HEK293 (cell line): ENCODE measurements at regions not wholly inside any gene's neighbourhood (a gene's known extent, or its start where the extent isn't known, plus 50 kb on each side); places are given as distances from the start of the nearest gene placed in this dataset.
A peak's percentile ranks its signal among the peaks of the same experiment; 100 is the strongest.

Experiments used
- CTCF ChIA-PET: fragments of 350-600 bp; formaldehyde crosslinking; extraction: SDS; loops from one replicate; lab custom pipeline; 2021; ENCODE audit warnings: antibody characterized with exemption; lab: Yijun Ruan, JAX
- POLR2A ChIA-PET: fragments of 300-600 bp; formaldehyde crosslinking; extraction: SDS; loops from one replicate; lab custom pipeline; 2020; ENCODE audit warnings: antibody characterized with exemption, inconsistent platforms; lab: Yijun Ruan, JAX
- H3K27ac ChIP-seq: fragments of 200-500 bp; sonication (Bioruptor generic); 2 replicates; pipeline ENCODE4 v1.5.1; 2014; ENCODE audit warnings: low read depth, low read length, control low read depth, inconsistent platforms; ENCODE audit errors: extremely low read depth
- H3K36me3 ChIP-seq, 2 experiments: fragments of 200-500 bp in 1 of 2; sonication (Bioruptor generic) in 1 of 2; 1 replicate in 1 of 2; 2 replicates in 1 of 2; pipeline ENCODE4 v1.5.1; 2014 to 2017; ENCODE audit warnings: inconsistent platforms in 2 of 2, low read length in 2 of 2; ENCODE audit not compliant: control insufficient read depth in 2 of 2, insufficient read depth in 1 of 2
- H3K4me1 ChIP-seq: fragments of 200-500 bp; sonication (Bioruptor generic); 2 replicates; pipeline ENCODE4 v1.5.1; 2014; ENCODE audit warnings: mild to moderate bottlenecking, low read length, inconsistent platforms; ENCODE audit not compliant: control insufficient read depth, insufficient read depth
- H3K4me3 ChIP-seq: 2 replicates; pipeline ENCODE4 v1.5.1; 2011; ENCODE audit warnings: low read depth, mild to moderate bottlenecking, control low read depth, low read length, moderate library complexity
- H3K9me3 ChIP-seq: fragments of 200-500 bp; sonication (Bioruptor generic); 2 replicates; pipeline ENCODE4 v1.5.1; 2014; ENCODE audit warnings: low read depth, low read length, inconsistent platforms; ENCODE audit not compliant: control insufficient read depth, insufficient read depth
- OVOL3 ChIP-seq: fragments of 450-650 bp; formaldehyde crosslinking; IDR thresholded peaks from 2 replicates; pipeline ENCODE4 v1.5.1; 2016; ENCODE audit warnings: missing biosample characterization, missing genetic modification characterization
- ZEB2 ChIP-seq: fragments of 450-650 bp; formaldehyde crosslinking; IDR thresholded peaks from 2 replicates; pipeline ENCODE4 v1.5.1; 2016; ENCODE audit warnings: missing biosample characterization, missing genetic modification characterization
- ZNF223 ChIP-seq: fragments of 450-650 bp; formaldehyde crosslinking; IDR thresholded peaks from 2 replicates; pipeline ENCODE4 v1.5.1; 2016; ENCODE audit warnings: missing biosample characterization, missing genetic modification characterization
- ZNF292 ChIP-seq: fragments of 450-650 bp; formaldehyde crosslinking; IDR thresholded peaks from 2 replicates; pipeline ENCODE4 v1.5.1; 2016; ENCODE audit warnings: low read depth, missing biosample characterization, missing genetic modification characterization, borderline replicate concordance
- ZNF529 ChIP-seq: fragments of 450-650 bp; formaldehyde crosslinking; IDR thresholded peaks from 2 replicates; pipeline ENCODE4 v1.5.1; 2017; ENCODE audit warnings: missing genetic modification characterization, missing biosample characterization; ENCODE audit not compliant: insufficient replicate concordance
- ZNF548 ChIP-seq: fragments of 450-650 bp; formaldehyde crosslinking; IDR thresholded peaks from 2 replicates; pipeline ENCODE4 v1.5.1; 2016; ENCODE audit warnings: missing biosample characterization, missing genetic modification characterization
- ZNF623 ChIP-seq: fragments of 450-650 bp; formaldehyde crosslinking; IDR thresholded peaks from 2 replicates; pipeline ENCODE4 v1.5.1; 2016; ENCODE audit warnings: missing biosample characterization, missing genetic modification characterization
- ZNF654 ChIP-seq: fragments of 450-650 bp; formaldehyde crosslinking; IDR thresholded peaks from 2 replicates; pipeline ENCODE4 v1.5.1; 2016; ENCODE audit warnings: low read depth, missing biosample characterization, missing genetic modification characterization
- ZNF707 ChIP-seq: fragments of 450-650 bp; formaldehyde crosslinking; IDR thresholded peaks from 2 replicates; pipeline ENCODE4 v1.5.1; 2016; ENCODE audit warnings: missing biosample characterization, missing genetic modification characterization
- ZNF776 ChIP-seq: fragments of 450-650 bp; formaldehyde crosslinking; IDR thresholded peaks from 2 replicates; pipeline ENCODE4 v1.5.0; 2017; ENCODE audit warnings: missing biosample characterization, missing genetic modification characterization, borderline replicate concordance
- TF ChIP-seq, protein P1 (sequence below): fragments of 450-650 bp; formaldehyde crosslinking; IDR thresholded peaks from 2 replicates; pipeline ENCODE4 v1.5.1; 2016; ENCODE audit warnings: missing biosample characterization, missing genetic modification characterization
- TF ChIP-seq, protein P2 (sequence below): fragments of 450-650 bp; formaldehyde crosslinking; conservative IDR thresholded peaks from 2 replicates; pipeline ENCODE4 v1.5.1; 2016; ENCODE audit warnings: low read depth, missing biosample characterization, missing genetic modification characterization
- TF ChIP-seq, protein P3 (sequence below): fragments of 450-650 bp; formaldehyde crosslinking; IDR thresholded peaks from 2 replicates; pipeline ENCODE4 v1.5.1; 2016; ENCODE audit warnings: missing biosample characterization, missing genetic modification characterization

DNA sequence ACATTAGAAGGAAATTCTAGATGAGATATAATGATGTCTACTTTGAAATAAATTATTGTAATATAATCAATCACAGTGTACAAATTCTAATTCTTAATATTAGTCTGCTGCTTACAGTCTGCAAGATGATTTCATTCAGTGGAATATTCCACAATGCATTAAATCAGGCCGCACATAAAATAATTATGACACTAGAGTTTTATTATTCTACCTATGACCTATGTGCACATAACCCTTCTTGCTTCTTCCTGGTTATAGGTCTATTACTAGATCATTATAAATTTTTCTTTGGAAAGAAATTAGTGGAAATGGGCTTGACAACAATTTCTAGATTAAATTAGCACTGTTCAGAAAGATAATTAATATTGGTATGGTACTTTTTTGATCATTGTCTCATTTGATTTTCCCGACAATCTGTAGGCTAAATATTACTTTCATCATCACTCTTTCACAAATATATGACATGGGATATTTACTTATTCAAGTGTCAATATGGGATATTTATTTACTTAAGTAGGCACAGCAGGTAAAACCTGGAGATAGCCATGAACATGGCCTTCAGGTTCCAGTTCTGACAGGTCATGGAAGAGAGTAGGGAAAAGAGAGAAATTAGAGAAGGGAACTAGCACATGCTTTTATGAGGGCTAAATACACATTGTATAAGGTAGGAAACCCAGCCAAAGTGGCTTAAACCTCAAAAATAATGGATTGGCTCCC is 476.4 kb downstream of the TOX3 start:
- POLR2A ChIA-PET, result no interaction called here
- H3K4me3 ChIP-seq, result no peak overlapping the region
- no peaks in the 10 kb centered on the region for H3K9me3 ChIP-seq
- H3K36me3 ChIP-seq, result no peaks in the 10 kb centered on the region
- no peak overlapping the region for H3K27ac ChIP-seq
- 0 out of 2 replicates have a peak, but pooled peaks cover 3% of the 10 kb centered on the region for H3K4me1 ChIP-seq
- CTCF ChIA-PET, result interaction anchor here (0.5 to 4.8 kb wide), 28 partner anchors 11 to 1136 kb away, joined by 3 to 61 read pairs (median 3); no protein-coding TSS in a partner anchor
- TF ChIP-seq OVOL3 (tag by site-specific recombination), result no peak
- no peak for TF ChIP-seq ZEB2 (tag by site-specific recombination)

DNA sequence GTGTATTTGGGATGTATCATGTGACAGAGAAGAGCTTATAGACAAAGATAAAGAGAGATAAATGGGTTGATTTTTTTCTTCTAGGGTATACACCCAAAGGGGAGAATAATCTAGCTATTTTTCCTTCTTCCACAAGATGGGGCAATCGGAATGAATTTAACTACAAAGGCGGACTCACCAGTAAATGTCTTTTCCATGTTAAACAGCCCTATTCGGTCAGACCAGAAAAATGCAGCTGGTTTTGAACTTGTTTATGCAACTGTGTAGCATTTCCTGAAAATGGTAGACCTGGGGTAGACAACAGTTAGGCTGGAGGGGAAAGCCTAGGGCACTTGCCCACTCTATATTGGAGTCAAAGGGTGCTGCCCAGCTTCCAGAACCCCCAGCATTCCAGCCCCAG is 477.1 kb downstream of the TOX3 start:
- no peaks in the 10 kb centered on the region for H3K9me3 ChIP-seq
- CTCF ChIA-PET, result interaction anchor here (0.5 to 4.8 kb wide), 30 partner anchors 10 to 1136 kb away, joined by 3 to 61 read pairs (median 3); no protein-coding TSS in a partner anchor
- TF ChIP-seq ZNF292 (tag by site-specific recombination), result no peak
- TF ChIP-seq ZNF654 (tag by site-specific recombination), result peak; percentile 38
- TF ChIP-seq, protein P1, sequence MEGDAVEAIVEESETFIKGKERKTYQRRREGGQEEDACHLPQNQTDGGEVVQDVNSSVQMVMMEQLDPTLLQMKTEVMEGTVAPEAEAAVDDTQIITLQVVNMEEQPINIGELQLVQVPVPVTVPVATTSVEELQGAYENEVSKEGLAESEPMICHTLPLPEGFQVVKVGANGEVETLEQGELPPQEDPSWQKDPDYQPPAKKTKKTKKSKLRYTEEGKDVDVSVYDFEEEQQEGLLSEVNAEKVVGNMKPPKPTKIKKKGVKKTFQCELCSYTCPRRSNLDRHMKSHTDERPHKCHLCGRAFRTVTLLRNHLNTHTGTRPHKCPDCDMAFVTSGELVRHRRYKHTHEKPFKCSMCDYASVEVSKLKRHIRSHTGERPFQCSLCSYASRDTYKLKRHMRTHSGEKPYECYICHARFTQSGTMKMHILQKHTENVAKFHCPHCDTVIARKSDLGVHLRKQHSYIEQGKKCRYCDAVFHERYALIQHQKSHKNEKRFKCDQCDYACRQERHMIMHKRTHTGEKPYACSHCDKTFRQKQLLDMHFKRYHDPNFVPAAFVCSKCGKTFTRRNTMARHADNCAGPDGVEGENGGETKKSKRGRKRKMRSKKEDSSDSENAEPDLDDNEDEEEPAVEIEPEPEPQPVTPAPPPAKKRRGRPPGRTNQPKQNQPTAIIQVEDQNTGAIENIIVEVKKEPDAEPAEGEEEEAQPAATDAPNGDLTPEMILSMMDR (tag by site-specific recombination), result peak; percentile 49; the same call in 1 of the 2 replicates
- TF ChIP-seq, protein P2, sequence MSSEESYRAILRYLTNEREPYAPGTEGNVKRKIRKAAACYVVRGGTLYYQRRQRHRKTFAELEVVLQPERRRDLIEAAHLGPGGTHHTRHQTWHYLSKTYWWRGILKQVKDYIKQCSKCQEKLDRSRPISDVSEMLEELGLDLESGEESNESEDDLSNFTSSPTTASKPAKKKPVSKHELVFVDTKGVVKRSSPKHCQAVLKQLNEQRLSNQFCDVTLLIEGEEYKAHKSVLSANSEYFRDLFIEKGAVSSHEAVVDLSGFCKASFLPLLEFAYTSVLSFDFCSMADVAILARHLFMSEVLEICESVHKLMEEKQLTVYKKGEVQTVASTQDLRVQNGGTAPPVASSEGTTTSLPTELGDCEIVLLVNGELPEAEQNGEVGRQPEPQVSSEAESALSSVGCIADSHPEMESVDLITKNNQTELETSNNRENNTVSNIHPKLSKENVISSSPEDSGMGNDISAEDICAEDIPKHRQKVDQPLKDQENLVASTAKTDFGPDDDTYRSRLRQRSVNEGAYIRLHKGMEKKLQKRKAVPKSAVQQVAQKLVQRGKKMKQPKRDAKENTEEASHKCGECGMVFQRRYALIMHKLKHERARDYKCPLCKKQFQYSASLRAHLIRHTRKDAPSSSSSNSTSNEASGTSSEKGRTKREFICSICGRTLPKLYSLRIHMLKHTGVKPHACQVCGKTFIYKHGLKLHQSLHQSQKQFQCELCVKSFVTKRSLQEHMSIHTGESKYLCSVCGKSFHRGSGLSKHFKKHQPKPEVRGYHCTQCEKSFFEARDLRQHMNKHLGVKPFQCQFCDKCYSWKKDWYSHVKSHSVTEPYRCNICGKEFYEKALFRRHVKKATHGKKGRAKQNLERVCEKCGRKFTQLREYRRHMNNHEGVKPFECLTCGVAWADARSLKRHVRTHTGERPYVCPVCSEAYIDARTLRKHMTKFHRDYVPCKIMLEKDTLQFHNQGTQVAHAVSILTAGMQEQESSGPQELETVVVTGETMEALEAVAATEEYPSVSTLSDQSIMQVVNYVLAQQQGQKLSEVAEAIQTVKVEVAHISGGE (tag by site-specific recombination), result no peak
- TF ChIP-seq, all 188 proteins: peak for 2
- no peak overlapping the region for H3K27ac ChIP-seq
- H3K4me3 ChIP-seq, result no peak overlapping the region
- POLR2A ChIA-PET, result no interaction called here
- H3K4me1 ChIP-seq, result 0 out of 2 replicates have a peak, but pooled peaks cover 3% of the 10 kb centered on the region
- H3K36me3 ChIP-seq, result no peaks in the 10 kb centered on the region

DNA sequence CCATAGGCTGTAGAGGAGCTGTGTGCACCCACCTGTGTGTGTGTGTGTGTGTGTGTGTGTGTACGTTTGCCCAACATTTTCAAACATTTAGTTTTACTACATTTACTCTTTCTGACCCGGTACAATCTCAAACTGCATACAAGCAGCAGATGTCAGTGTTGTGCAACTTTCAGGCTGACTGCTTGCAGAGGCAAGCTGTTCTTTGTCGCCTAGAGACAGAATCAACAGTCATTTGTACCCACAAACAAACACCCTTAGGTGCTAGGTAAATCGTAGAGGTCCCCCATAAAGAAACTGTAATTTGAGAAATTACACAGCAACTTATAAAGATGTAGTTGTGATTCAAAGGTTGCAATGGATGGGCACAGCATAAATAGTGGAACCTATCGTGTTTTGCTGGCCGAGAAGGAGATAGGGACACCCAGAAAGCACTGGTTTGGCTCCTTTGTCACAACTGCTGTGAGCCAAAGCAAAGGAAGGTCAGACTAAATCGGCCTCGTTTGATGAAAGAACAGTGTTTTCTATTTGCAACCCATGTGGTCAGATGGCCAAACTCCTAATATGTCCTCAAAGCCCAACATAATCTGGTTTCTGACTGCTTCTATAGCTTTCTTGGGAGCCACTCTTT is 478.4 kb downstream of the TOX3 start:
- POLR2A ChIA-PET, result no interaction called here
- no peaks in the 10 kb centered on the region for H3K9me3 ChIP-seq
- CTCF ChIA-PET, result interaction anchor here (0.6 to 4.8 kb wide), 22 partner anchors 9 to 1441 kb away, joined by 3 to 61 read pairs (median 3); no protein-coding TSS in a partner anchor
- no peak overlapping the region for H3K27ac ChIP-seq
- TF ChIP-seq ZNF223 (tag by site-specific recombination) (no peak), ZNF776 (tag by site-specific recombination) (no peak), ZNF623 (tag by site-specific recombination) (no peak), ZNF529 (no peak), ZNF707 (tag by site-specific recombination) (no peak), ZNF654 (tag by site-specific recombination) (peak; percentile 53), ZNF548 (tag by site-specific recombination) (no peak)
- TF ChIP-seq, protein P1 (tag by site-specific recombination), result peak; percentile 56; the same call in 1 of the 2 replicates
- TF ChIP-seq, protein P3, sequence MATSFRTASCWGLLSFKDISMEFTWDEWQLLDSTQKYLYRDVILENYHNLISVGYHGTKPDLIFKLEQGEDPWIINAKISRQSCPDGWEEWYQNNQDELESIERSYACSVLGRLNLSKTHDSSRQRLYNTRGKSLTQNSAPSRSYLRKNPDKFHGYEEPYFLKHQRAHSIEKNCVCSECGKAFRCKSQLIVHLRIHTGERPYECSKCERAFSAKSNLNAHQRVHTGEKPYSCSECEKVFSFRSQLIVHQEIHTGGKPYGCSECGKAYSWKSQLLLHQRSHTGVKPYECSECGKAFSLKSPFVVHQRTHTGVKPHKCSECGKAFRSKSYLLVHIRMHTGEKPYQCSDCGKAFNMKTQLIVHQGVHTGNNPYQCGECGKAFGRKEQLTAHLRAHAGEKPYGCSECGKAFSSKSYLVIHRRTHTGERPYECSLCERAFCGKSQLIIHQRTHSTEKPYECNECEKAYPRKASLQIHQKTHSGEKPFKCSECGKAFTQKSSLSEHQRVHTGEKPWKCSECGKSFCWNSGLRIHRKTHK (tag by site-specific recombination), result no peak
- H3K36me3 ChIP-seq, result no peaks in the 10 kb centered on the region
- no peak overlapping the region for H3K4me3 ChIP-seq
- 0 out of 2 replicates have a peak, but pooled peaks cover 3% of the 10 kb centered on the region for H3K4me1 ChIP-seq
